ENCODE measurements at regions not wholly inside any gene's neighbourhood (a gene's known extent, or its start where the extent isn't known, plus 50 kb on each side); places are given as distances from the start of the nearest gene placed in this dataset.
"Not testable (repeated sequence)": the region's sequence is repeated elsewhere in the genome, so short reads cannot be mapped to it uniquely, and the experiment has no call there.

DNA sequence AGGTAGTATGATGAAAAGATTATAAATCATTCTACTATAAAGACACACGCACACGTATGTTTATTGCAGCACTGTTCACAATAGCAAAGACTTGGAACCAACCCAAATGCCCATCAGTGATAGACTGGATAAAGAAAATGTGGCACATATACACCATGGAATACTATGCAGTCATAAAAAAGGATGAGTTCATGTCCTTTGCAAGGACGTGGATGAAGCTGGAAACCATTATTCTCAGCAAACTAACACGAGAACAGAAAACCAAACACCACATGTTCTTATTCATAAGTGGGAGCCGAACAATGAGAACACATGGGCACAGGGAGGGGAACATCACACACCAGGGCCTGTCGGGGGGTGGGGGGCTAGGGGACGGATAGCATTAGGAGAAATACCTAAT is 113.9 kb upstream of the OR4F16 start:
- POLR2A ChIA-PET; H3K9me3 Mint-ChIP-seq (ENCODE audit: unreplicated experiment); H3K27ac Mint-ChIP-seq (ENCODE audit: unreplicated experiment); CTCF ChIA-PET; DNase-seq; H3K4me1 Mint-ChIP-seq (ENCODE audit: low read depth, unreplicated experiment); H3K36me3 ChIP-seq (ENCODE audit: control insufficient read depth, insufficient read depth, low read length); H3K9me3 ChIP-seq; H3K27me3 ChIP-seq (replicated peaks; ENCODE audit: control insufficient read depth, insufficient read depth, low read length); intact Hi-C loops (cut with micrococcal nuclease; ENCODE audit: unreplicated experiment); BruUV-seq (replicated peaks); H3K4me1 ChIP-seq; H3K27me3 Mint-ChIP-seq (ENCODE audit: insufficient read depth, unreplicated experiment); H3K4me3 ChIP-seq (ENCODE audit: low read depth, low read length); H3K4me3 Mint-ChIP-seq (ENCODE audit: unreplicated experiment); H3K36me3 Mint-ChIP-seq (ENCODE audit: insufficient read depth, unreplicated experiment): not testable (repeated sequence)

- H3K4me3 Mint-ChIP-seq (ENCODE audit: unreplicated experiment); H3K4me1 ChIP-seq; BruUV-seq (replicated peaks); H3K36me3 Mint-ChIP-seq (ENCODE audit: insufficient read depth, unreplicated experiment); H3K27ac Mint-ChIP-seq (ENCODE audit: unreplicated experiment); H3K9me3 ChIP-seq; H3K27me3 Mint-ChIP-seq (ENCODE audit: insufficient read depth, unreplicated experiment); H3K4me3 ChIP-seq (ENCODE audit: low read depth, low read length); POLR2A ChIA-PET; H3K9me3 Mint-ChIP-seq (ENCODE audit: unreplicated experiment); intact Hi-C loops (cut with micrococcal nuclease; ENCODE audit: unreplicated experiment); H3K27me3 ChIP-seq (replicated peaks; ENCODE audit: control insufficient read depth, insufficient read depth, low read length); DNase-seq; H3K36me3 ChIP-seq (ENCODE audit: control insufficient read depth, insufficient read depth, low read length); CTCF ChIA-PET; H3K4me1 Mint-ChIP-seq (ENCODE audit: low read depth, unreplicated experiment): not testable (repeated sequence)
Measured at GRCh38 chr1:804378-805115, 118.1 kb upstream of the OR4F16 start.

DNA sequence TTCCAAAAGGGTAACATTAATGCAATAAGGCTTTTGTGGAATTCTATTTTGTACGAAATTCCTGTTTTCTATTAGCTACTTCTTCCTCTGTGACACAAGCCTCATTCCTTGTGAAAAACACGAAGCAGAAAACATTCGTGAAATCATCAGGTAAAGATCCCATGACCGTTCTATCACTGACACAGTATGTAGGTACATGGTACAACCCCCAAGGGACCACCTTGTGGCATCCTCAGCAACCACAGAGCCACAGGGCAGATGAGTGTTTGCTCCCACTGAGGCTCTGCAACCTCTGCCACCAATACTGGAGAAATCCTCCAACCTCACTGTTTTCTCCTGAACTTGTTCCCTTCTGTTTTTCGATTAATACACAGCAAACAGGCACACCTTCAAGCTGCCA is 118.4 kb upstream of the SAMD11 start:
- intact Hi-C loops (cut with micrococcal nuclease; ENCODE audit: unreplicated experiment); CTCF ChIA-PET; BruUV-seq (replicated peaks); H3K4me3 ChIP-seq (ENCODE audit: low read depth, low read length); H3K27me3 ChIP-seq (replicated peaks; ENCODE audit: control insufficient read depth, insufficient read depth, low read length); POLR2A ChIA-PET; H3K36me3 Mint-ChIP-seq (ENCODE audit: insufficient read depth, unreplicated experiment); H3K27me3 Mint-ChIP-seq (ENCODE audit: insufficient read depth, unreplicated experiment); H3K36me3 ChIP-seq (ENCODE audit: control insufficient read depth, insufficient read depth, low read length); H3K4me1 ChIP-seq; H3K9me3 ChIP-seq; H3K4me3 Mint-ChIP-seq (ENCODE audit: unreplicated experiment); DNase-seq; H3K9me3 Mint-ChIP-seq (ENCODE audit: unreplicated experiment); H3K27ac Mint-ChIP-seq (ENCODE audit: unreplicated experiment); H3K4me1 Mint-ChIP-seq (ENCODE audit: low read depth, unreplicated experiment): not testable (repeated sequence)

DNA sequence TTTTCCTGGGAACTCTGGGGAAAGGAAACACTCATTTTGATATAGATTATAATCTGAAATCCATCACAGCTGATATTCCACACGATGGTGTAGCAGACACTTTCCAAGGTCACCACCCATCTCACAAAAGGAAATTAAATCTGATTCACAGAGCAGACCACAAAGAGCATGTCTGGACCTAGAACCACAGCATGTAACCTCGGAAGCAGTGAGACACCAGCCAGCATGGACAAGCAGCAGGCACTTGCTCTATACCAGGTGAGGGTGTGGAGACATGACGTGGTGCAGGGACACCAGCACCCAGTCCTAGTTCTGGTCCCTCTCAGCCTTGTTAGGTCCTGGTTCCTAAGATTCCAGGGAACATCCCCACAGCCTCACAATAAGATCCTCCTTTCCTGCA is 116.7 kb upstream of the SAMD11 start:
- H3K9me3 Mint-ChIP-seq (ENCODE audit: unreplicated experiment); POLR2A ChIA-PET: not testable (repeated sequence)

DNA sequence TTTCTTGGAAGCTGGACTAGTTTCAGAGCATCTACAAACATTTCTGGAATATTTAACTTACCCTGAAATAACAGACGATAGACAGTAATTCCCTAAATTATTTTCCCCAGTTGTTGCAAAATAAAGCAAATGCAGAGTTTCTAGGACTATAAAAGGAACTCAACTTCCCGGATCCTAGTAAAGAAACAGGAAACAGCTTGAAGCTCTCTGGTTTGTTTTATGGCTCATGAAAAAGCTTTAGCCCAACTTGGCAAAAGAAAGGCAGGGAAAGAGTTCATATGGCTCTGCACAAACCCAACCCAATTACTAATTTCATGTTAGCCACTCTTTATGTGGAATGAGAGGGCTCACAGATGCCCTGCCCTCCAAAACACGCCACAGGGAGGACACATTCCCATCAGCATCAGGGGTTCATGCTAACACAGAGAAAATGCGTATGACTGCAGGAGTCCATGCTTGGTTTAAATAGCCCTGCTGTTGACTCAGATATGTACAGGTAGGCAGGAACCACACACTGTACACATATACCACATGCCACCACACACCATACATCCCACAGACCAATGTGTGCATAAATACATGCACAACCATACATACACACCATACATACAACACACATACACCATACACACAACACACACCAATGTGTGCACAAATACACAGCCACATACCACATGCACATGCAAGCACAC is 115.9 kb upstream of the SAMD11 start:
- H3K36me3 Mint-ChIP-seq (ENCODE audit: insufficient read depth, unreplicated experiment); H3K4me1 ChIP-seq; H3K4me3 Mint-ChIP-seq (ENCODE audit: unreplicated experiment); POLR2A ChIA-PET; H3K9me3 ChIP-seq; intact Hi-C loops (cut with micrococcal nuclease; ENCODE audit: unreplicated experiment); H3K36me3 ChIP-seq (ENCODE audit: control insufficient read depth, insufficient read depth, low read length); H3K27ac Mint-ChIP-seq (ENCODE audit: unreplicated experiment); H3K27me3 Mint-ChIP-seq (ENCODE audit: insufficient read depth, unreplicated experiment); DNase-seq; BruUV-seq (replicated peaks); H3K4me1 Mint-ChIP-seq (ENCODE audit: low read depth, unreplicated experiment); CTCF ChIA-PET; H3K27me3 ChIP-seq (replicated peaks; ENCODE audit: control insufficient read depth, insufficient read depth, low read length); H3K9me3 Mint-ChIP-seq (ENCODE audit: unreplicated experiment); H3K4me3 ChIP-seq (ENCODE audit: low read depth, low read length): not testable (repeated sequence)

More for the DNA sequence above, 116.7 kb upstream of the SAMD11 start:
- H3K4me1 Mint-ChIP-seq (ENCODE audit: low read depth, unreplicated experiment); BruUV-seq (replicated peaks); H3K9me3 ChIP-seq; H3K4me3 Mint-ChIP-seq (ENCODE audit: unreplicated experiment); H3K27ac Mint-ChIP-seq (ENCODE audit: unreplicated experiment); H3K4me3 ChIP-seq (ENCODE audit: low read depth, low read length); CTCF ChIA-PET; intact Hi-C loops (cut with micrococcal nuclease; ENCODE audit: unreplicated experiment); DNase-seq; H3K36me3 ChIP-seq (ENCODE audit: control insufficient read depth, insufficient read depth, low read length); H3K27me3 Mint-ChIP-seq (ENCODE audit: insufficient read depth, unreplicated experiment); H3K4me1 ChIP-seq; H3K36me3 Mint-ChIP-seq (ENCODE audit: insufficient read depth, unreplicated experiment); H3K27me3 ChIP-seq (replicated peaks; ENCODE audit: control insufficient read depth, insufficient read depth, low read length): not testable (repeated sequence)

DNA sequence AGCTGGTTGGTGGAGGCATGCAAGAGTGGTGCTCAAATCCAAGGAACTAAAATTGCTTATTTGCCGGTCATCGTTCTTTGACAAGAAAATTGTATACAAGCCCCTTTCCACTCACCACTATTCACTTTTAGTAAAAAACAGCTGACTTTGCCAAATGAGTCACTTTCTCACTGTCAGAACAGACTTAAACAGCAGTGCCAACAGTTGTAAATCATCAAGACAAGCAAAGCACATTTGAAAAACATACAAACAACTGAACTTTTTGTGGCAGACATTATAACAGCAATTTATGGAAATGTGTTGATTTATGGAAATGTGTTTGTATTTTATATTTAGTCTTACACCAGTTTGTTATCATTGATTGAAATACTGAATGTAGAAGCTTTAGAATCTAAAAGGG is 112.8 kb upstream of the SAMD11 start:
- H3K27ac Mint-ChIP-seq (ENCODE audit: unreplicated experiment); H3K4me1 Mint-ChIP-seq (ENCODE audit: low read depth, unreplicated experiment); intact Hi-C loops (cut with micrococcal nuclease; ENCODE audit: unreplicated experiment); H3K4me3 Mint-ChIP-seq (ENCODE audit: unreplicated experiment); H3K27me3 Mint-ChIP-seq (ENCODE audit: insufficient read depth, unreplicated experiment); H3K36me3 ChIP-seq (ENCODE audit: control insufficient read depth, insufficient read depth, low read length); H3K9me3 Mint-ChIP-seq (ENCODE audit: unreplicated experiment); POLR2A ChIA-PET; H3K9me3 ChIP-seq; H3K4me1 ChIP-seq; DNase-seq; CTCF ChIA-PET; H3K27me3 ChIP-seq (replicated peaks; ENCODE audit: control insufficient read depth, insufficient read depth, low read length); H3K4me3 ChIP-seq (ENCODE audit: low read depth, low read length); BruUV-seq (replicated peaks); H3K36me3 Mint-ChIP-seq (ENCODE audit: insufficient read depth, unreplicated experiment): not testable (repeated sequence)

GRCh38 chr1:812535-813127 is 111.1 kb upstream of the SAMD11 start:
- POLR2A ChIA-PET; CTCF ChIA-PET; DNase-seq; H3K4me3 Mint-ChIP-seq (ENCODE audit: unreplicated experiment); H3K4me3 ChIP-seq (ENCODE audit: low read depth, low read length); H3K36me3 ChIP-seq (ENCODE audit: control insufficient read depth, insufficient read depth, low read length); H3K36me3 Mint-ChIP-seq (ENCODE audit: insufficient read depth, unreplicated experiment); H3K9me3 Mint-ChIP-seq (ENCODE audit: unreplicated experiment); H3K27me3 Mint-ChIP-seq (ENCODE audit: insufficient read depth, unreplicated experiment); H3K4me1 Mint-ChIP-seq (ENCODE audit: low read depth, unreplicated experiment); BruUV-seq (replicated peaks); H3K9me3 ChIP-seq; H3K4me1 ChIP-seq; H3K27me3 ChIP-seq (replicated peaks; ENCODE audit: control insufficient read depth, insufficient read depth, low read length); H3K27ac Mint-ChIP-seq (ENCODE audit: unreplicated experiment); intact Hi-C loops (cut with micrococcal nuclease; ENCODE audit: unreplicated experiment): not testable (repeated sequence)

Data from Caco-2 (cell line).